Testis (tissue), 2 donors: ENCODE measurements at regions not wholly inside any gene's neighbourhood (a gene's known extent, or its start where the extent isn't known, plus 50 kb on each side); places are given as distances from the start of the nearest gene placed in this dataset.

Experiments used
- DNase-seq: peaks from one replicate; pipeline ENCODE4 v3.0.0-alpha.2; 2019
- H3K27ac ChIP-seq, 2 donors: fragments of 200-600 bp; sonication (generic); one replicate each; pipeline ENCODE4 v1.5.1; 2019
- H3K27me3 ChIP-seq: fragments of 200-600 bp; sonication (generic); one replicate; pipeline ENCODE4 v1.5.1; 2019
- H3K36me3 ChIP-seq: fragments of 200-600 bp; sonication (generic); one replicate; pipeline ENCODE4 v1.5.1; 2017; ENCODE audit warnings: low read depth; ENCODE audit errors: missing control alignments
- H3K4me1 ChIP-seq: fragments of 200-600 bp; sonication (generic); one replicate; pipeline ENCODE4 v1.5.1; 2019
- H3K4me3 ChIP-seq, 2 donors: fragments of 200-600 bp; sonication (generic); one replicate each; pipeline ENCODE4 v1.5.1; 2017 to 2019
- H3K9me3 ChIP-seq: fragments of 200-600 bp; sonication (generic); one replicate; pipeline ENCODE4 v1.5.1; 2017
- POLR2A ChIP-seq: fragments of 450-650 bp; IDR thresholded peaks from one replicate; pipeline ENCODE4 v1.6.1; 2017; ENCODE audit warnings: antibody characterized with exemption, mild to moderate bottlenecking, moderate library complexity
- WGBS, 2 donors: methylation state at CpG; one replicate each; pipeline ENCODE4 v1.1.5; 2018; 5-methylcytosine and 5-hydroxymethylcytosine counted together
- intact Hi-C: fragments of 100-400 bp; cut with DNase I; formaldehyde crosslinking; loops from one replicate; pipeline ENCODE4 v1.15.1; 2023; ENCODE audit warnings: low total_unique reads
- TF ChIP-seq, protein P1 (sequence below), 3 experiments: fragments of 450-650 bp in 2 of 3; fragments of 200-600 bp in 1 of 3; sonication (generic) in 1 of 3; IDR thresholded peaks; one replicate each; pipeline ENCODE4 v1.5.1; 2016 to 2019; ENCODE audit warnings: antibody characterized with exemption in 3 of 3, mild to moderate bottlenecking in 2 of 3, moderate library complexity in 1 of 3

- Histone ChIP-seq H3K4me3 (no peak overlapping the region), H3K27ac (peak overlapping the region in 1 of 2 donors; percentile 35), H3K4me1 (peaks cover 32% of the 10 kb centered on the region), H3K27me3 (no peaks in the 10 kb centered on the region), H3K36me3 (no peaks in the 10 kb centered on the region), H3K9me3 (no peaks in the 10 kb centered on the region)
- intact Hi-C loops: no loop called here
- DNase-seq: peak; percentile 43
- no peak for TF ChIP-seq POLR2A
- TF ChIP-seq, protein P1, sequence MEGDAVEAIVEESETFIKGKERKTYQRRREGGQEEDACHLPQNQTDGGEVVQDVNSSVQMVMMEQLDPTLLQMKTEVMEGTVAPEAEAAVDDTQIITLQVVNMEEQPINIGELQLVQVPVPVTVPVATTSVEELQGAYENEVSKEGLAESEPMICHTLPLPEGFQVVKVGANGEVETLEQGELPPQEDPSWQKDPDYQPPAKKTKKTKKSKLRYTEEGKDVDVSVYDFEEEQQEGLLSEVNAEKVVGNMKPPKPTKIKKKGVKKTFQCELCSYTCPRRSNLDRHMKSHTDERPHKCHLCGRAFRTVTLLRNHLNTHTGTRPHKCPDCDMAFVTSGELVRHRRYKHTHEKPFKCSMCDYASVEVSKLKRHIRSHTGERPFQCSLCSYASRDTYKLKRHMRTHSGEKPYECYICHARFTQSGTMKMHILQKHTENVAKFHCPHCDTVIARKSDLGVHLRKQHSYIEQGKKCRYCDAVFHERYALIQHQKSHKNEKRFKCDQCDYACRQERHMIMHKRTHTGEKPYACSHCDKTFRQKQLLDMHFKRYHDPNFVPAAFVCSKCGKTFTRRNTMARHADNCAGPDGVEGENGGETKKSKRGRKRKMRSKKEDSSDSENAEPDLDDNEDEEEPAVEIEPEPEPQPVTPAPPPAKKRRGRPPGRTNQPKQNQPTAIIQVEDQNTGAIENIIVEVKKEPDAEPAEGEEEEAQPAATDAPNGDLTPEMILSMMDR (IDR thresholded peaks at IDR 0.05): no peak
- 24 to 37% methylated on average over 17 to 19 of the region's 19 CpGs for WGBS, 2 donors
Measured at GRCh38 chr1:68293609-68294366, 61.5 kb upstream of the WLS start.

DNA sequence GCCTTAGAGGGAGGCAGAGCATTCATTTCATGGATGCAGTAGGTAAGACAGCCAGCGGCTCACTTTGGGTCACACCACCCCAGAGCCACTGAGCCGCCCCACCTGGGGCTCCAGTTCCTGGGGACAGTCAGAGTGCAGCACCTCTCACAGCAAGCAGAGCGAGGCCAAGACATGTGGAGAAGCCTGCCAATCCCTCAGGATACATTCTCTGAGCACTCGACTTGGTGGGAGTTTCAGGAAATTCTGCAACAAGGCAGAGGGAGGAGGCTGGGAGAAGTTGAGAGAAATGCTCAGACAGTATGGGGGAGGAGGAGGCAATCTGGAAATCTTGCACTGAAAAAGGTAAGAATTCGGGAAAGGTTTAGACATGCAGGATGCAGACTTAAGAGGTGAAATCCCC lies 60.8 kb upstream of the WLS start:
- no peaks in the 10 kb centered on the region for H3K36me3 ChIP-seq
- no peaks in the 10 kb centered on the region for H3K27me3 ChIP-seq
- no peak overlapping the region for H3K4me3 ChIP-seq
- H3K27ac ChIP-seq: no peak overlapping the region
- TF ChIP-seq POLR2A: no peak
- TF ChIP-seq, protein P1 (IDR thresholded peaks at IDR 0.05): no peak
- H3K4me1 ChIP-seq: peaks cover 32% of the 10 kb centered on the region
- intact Hi-C loops: no loop called here
- H3K9me3 ChIP-seq: no peaks in the 10 kb centered on the region
- peak; percentile 57 for DNase-seq
- 46% methylated on average over 5 of the region's 5 CpGs for WGBS, 2 donors

DNA sequence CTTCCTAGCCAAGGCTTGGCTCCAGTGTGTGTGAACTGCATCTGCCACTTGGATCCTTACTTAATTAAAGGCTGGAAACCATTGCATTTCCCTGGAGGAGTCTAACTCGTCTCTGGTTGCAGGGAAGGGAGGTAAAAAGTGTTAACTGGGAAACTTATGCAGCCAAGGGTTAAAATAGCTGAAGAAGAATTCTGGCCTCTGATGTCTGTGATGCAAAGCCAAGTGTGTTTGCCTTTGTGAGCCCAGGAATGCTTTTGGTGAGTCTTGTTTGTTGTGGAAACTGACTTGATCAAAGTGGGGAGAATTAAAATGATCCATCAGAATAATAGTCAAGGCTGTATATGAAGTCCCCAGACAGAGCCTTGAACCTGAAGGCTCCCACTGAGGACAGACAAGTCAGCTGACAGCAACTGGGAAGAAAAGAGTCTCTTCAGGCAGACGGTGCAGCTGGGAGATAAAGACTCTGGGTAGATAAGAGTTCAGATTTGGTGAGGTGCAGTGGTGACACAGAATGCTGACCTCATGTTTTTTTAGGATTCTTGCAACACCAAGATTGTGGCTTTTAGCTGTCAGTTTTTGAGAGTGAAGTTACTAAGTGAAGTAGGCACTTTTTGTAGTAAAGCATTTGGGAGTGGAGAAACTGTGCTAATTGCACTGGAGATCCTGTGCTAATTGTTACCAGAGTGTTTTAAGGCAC lies 59.5 kb upstream of the WLS start:
- intact Hi-C loops: no loop called here
- H3K36me3 ChIP-seq: no peaks in the 10 kb centered on the region
- TF ChIP-seq, protein P1 (IDR thresholded peaks at IDR 0.05): no peak
- TF ChIP-seq POLR2A: no peak
- H3K27ac ChIP-seq: no peak overlapping the region
- no peak overlapping the region for H3K4me3 ChIP-seq
- H3K27me3 ChIP-seq: no peaks in the 10 kb centered on the region
- H3K4me1 ChIP-seq: peaks cover 32% of the 10 kb centered on the region
- H3K9me3 ChIP-seq: no peaks in the 10 kb centered on the region
- WGBS, 2 donors: 28 to 40% methylated on average over 2 of the region's 2 CpGs
- DNase-seq: peak; percentile 37

DNA sequence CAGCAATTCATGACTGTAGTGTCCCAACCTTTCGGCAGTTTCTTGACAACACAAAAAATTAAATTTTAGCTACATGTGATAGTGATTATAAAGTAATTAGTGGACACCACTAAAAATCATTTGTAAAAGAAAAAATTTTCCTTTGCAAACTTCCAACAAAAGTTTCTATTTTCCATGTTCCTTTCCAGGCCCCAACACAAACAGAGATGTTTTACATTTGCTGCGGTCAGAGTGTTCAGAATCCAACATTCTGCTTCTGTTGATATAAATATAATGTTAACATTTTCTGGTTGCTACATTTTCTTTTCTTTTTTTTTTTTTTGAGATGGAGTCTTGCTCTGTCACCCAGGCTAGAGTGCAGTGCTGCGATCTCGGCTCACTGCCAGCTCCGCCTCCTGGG lies 54.9 kb upstream of the WLS start:
- WGBS, 2 donors: 50 to 53% methylated on average over 5 of the region's 5 CpGs
- Histone ChIP-seq H3K27ac (no peak overlapping the region), H3K4me1 (peaks cover 12% of the 10 kb centered on the region)

More for the DNA sequence above, 54.9 kb upstream of the WLS start:
- Histone ChIP-seq H3K9me3 (no peaks in the 10 kb centered on the region), H3K4me3 (no peak overlapping the region), H3K36me3 (no peaks in the 10 kb centered on the region), H3K27me3 (no peaks in the 10 kb centered on the region)
- intact Hi-C loops: no loop called here
- peak; percentile 32 for DNase-seq
- TF ChIP-seq, protein P1 (IDR thresholded peaks at IDR 0.05): no peak
- TF ChIP-seq POLR2A: no peak
